Ectodermal cell (in vitro differentiated cells): ENCODE measurements at regions not wholly inside any gene's neighbourhood (a gene's known extent, or its start where the extent isn't known, plus 50 kb on each side); places are given as distances from the start of the nearest gene placed in this dataset.

Source experiments
- H3K27ac ChIP-seq: 2 replicates; pipeline ENCODE4 v1.7.0; 2013; ENCODE audit warnings: mild to moderate bottlenecking, low read depth, low read length; ENCODE audit not compliant: insufficient read depth, poor library complexity, severe bottlenecking
- H3K27me3 ChIP-seq: 2 replicates; pipeline ENCODE4 v1.7.0; 2013; ENCODE audit warnings: mild to moderate bottlenecking, low read length; ENCODE audit not compliant: insufficient read depth, control insufficient read depth, poor library complexity, severe bottlenecking
- H3K36me3 ChIP-seq: one replicate; pipeline ENCODE4 v1.7.0; 2013; ENCODE audit warnings: low read length; ENCODE audit not compliant: control insufficient read depth, insufficient read depth
- H3K4me1 ChIP-seq: one replicate; pipeline ENCODE4 v1.7.0; 2013; ENCODE audit warnings: low read length; ENCODE audit not compliant: control insufficient read depth, insufficient read depth
- H3K4me3 ChIP-seq: 2 replicates; pipeline ENCODE4 v1.7.0; 2013; ENCODE audit warnings: low read depth, low read length, control low read depth; ENCODE audit not compliant: insufficient read depth
- H3K9me3 ChIP-seq: 2 replicates; pipeline ENCODE4 v1.7.0; 2013; ENCODE audit warnings: mild to moderate bottlenecking, low read length, moderate library complexity; ENCODE audit not compliant: control insufficient read depth
- WGBS, 2 experiments: methylation state at CpG; one replicate each; pipeline ENCODE4 v1.1.7; 2013; ENCODE audit warnings: missing lambda C conversion rate in 2 of 2; 5-methylcytosine and 5-hydroxymethylcytosine counted together

GRCh38 chr2:181764095-181764963 lies 84.0 kb upstream of the NEUROD1 start:
- H3K9me3 ChIP-seq: no peaks in the 10 kb centered on the region

GRCh38 chr2:181766129-181766528 lies 85.8 kb upstream of the NEUROD1 start:
- Histone ChIP-seq H3K27ac (no peak overlapping the region), H3K36me3 (no peaks in the 10 kb centered on the region), H3K4me1 (peaks cover 5% of the 10 kb centered on the region), H3K4me3 (no peak overlapping the region), H3K9me3 (no peaks in the 10 kb centered on the region), H3K27me3 (no peaks in the 10 kb centered on the region)

More at GRCh38 chr2:181764095-181764963, 84.0 kb upstream of the NEUROD1 start:
- no peak overlapping the region for H3K27ac ChIP-seq
- WGBS, 2 experiments: 81 to 83% methylated on average over 3 to 4 of the region's 4 CpGs
- H3K4me3 ChIP-seq: no peak overlapping the region
- H3K36me3 ChIP-seq: no peaks in the 10 kb centered on the region
- H3K27me3 ChIP-seq: no peaks in the 10 kb centered on the region
- peaks cover 5% of the 10 kb centered on the region for H3K4me1 ChIP-seq

- Histone ChIP-seq H3K4me3 (no peak overlapping the region), H3K27me3 (no peaks in the 10 kb centered on the region), H3K27ac (no peak overlapping the region), H3K36me3 (no peaks in the 10 kb centered on the region), H3K9me3 (no peaks in the 10 kb centered on the region), H3K4me1 (no peaks in the 10 kb centered on the region)
Observed at GRCh38 chr2:181770150-181770549, 89.8 kb upstream of the NEUROD1 start.

- Histone ChIP-seq H3K27me3 (no peaks in the 10 kb centered on the region), H3K4me3 (no peak overlapping the region), H3K4me1 (no peaks in the 10 kb centered on the region), H3K36me3 (no peaks in the 10 kb centered on the region), H3K9me3 (no peaks in the 10 kb centered on the region), H3K27ac (no peak overlapping the region)
- WGBS, 2 experiments: 89 to 92% methylated on average over 2 of the region's 2 CpGs
Observed at GRCh38 chr2:181771356-181771755, 91.0 kb upstream of the NEUROD1 start.

GRCh38 chr2:181772334-181772733 lies 92.0 kb upstream of the NEUROD1 start:
- Histone ChIP-seq H3K27me3 (no peaks in the 10 kb centered on the region), H3K36me3 (no peaks in the 10 kb centered on the region), H3K27ac (no peak overlapping the region), H3K4me3 (no peak overlapping the region), H3K4me1 (no peaks in the 10 kb centered on the region), H3K9me3 (no peaks in the 10 kb centered on the region)
- 92 to 98% methylated on average over 4 of the region's 4 CpGs for WGBS, 2 experiments

- Histone ChIP-seq H3K36me3 (no peaks in the 10 kb centered on the region), H3K27ac (no peak overlapping the region), H3K27me3 (no peaks in the 10 kb centered on the region), H3K4me3 (no peak overlapping the region), H3K9me3 (no peaks in the 10 kb centered on the region), H3K4me1 (no peaks in the 10 kb centered on the region)
- WGBS, 2 experiments: 88 to 100% methylated on average over 1 of the region's 1 CpG
Observed at GRCh38 chr2:181772777-181773176, 92.5 kb upstream of the NEUROD1 start.

GRCh38 chr2:181774685-181775084 lies 94.4 kb upstream of the NEUROD1 start:
- Histone ChIP-seq H3K27me3 (no peaks in the 10 kb centered on the region), H3K36me3 (no peaks in the 10 kb centered on the region), H3K9me3 (no peaks in the 10 kb centered on the region), H3K4me1 (no peaks in the 10 kb centered on the region), H3K4me3 (no peak overlapping the region), H3K27ac (no peak overlapping the region)
- WGBS, 2 experiments: 93 to 94% methylated on average over 3 to 4 of the region's 4 CpGs

GRCh38 chr2:181776336-181776735 lies 96.0 kb upstream of the NEUROD1 start:
- H3K27ac ChIP-seq: no peak overlapping the region
- no peaks in the 10 kb centered on the region for H3K9me3 ChIP-seq
- peaks cover 9% of the 10 kb centered on the region for H3K4me1 ChIP-seq
- H3K36me3 ChIP-seq: no peaks in the 10 kb centered on the region
- WGBS, 2 experiments: 84 to 87% methylated on average over 3 of the region's 3 CpGs
- H3K4me3 ChIP-seq: no peak overlapping the region
- H3K27me3 ChIP-seq: no peaks in the 10 kb centered on the region

- no peaks in the 10 kb centered on the region for H3K9me3 ChIP-seq
- no peaks in the 10 kb centered on the region for H3K36me3 ChIP-seq
- H3K27me3 ChIP-seq: no peaks in the 10 kb centered on the region
- H3K27ac ChIP-seq: no peak overlapping the region
- H3K4me1 ChIP-seq: peaks cover 10% of the 10 kb centered on the region
- WGBS, 2 experiments: 92 to 100% methylated on average over 3 of the region's 3 CpGs
- no peak overlapping the region for H3K4me3 ChIP-seq
Observed at GRCh38 chr2:181777734-181778133, 97.4 kb upstream of the NEUROD1 start.

GRCh38 chr2:181778621-181779201 lies 98.4 kb upstream of the NEUROD1 start:
- WGBS, 2 experiments: 74 to 90% methylated on average over 2 of the region's 2 CpGs
- peaks cover 10% of the 10 kb centered on the region for H3K4me1 ChIP-seq
- H3K9me3 ChIP-seq: no peaks in the 10 kb centered on the region
- H3K27me3 ChIP-seq: no peaks in the 10 kb centered on the region
- no peak overlapping the region for H3K27ac ChIP-seq
- no peak overlapping the region for H3K4me3 ChIP-seq
- H3K36me3 ChIP-seq: no peaks in the 10 kb centered on the region
